T1000 (cell line): ENCODE measurements at regions not wholly inside any gene's neighbourhood (a gene's known extent, or its start where the extent isn't known, plus 50 kb on each side); places are given as distances from the start of the nearest gene placed in this dataset.

Experiments
- DNase-seq: peaks from one replicate; lab custom pipeline; 2025; ENCODE audit warnings: mixed read lengths; lab: John Stamatoyannopoulos, UW

DNA sequence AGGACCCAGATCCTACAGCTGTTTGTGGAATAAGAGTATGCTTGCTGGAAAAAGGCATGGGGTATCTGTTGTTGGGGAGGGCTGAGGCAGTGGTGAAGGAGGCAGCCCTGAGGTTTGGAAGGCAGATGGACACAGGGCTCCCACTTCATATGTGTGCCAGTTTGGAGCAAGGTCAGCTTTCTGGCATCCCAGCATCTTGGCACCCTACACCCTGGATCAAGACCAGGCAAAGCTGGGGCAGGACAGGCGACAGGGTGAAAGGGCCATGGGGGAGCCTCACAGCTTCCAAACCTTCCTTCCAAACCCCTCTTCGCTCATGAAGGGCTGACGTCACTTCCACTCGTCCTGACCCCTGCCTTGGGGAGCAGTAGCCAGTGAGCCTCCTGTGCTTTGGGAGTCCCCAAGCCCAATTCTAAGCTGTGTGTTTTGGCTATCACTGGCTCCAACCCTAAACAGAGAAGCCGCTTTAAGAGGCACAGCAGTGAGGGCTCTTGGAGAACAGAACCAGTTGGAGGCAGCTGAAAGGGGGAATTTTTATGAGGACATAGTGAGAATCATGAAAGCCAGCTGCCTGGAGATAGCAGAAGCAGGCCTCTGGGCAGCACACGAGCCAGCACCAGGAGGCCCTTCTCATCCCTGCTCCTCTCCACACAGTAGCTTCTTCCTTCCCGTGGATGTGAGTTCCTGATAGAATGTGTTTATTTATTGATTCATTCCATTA, 448.6 kb upstream of the CDH4 start:
- DNase-seq = no peak

- no peak for DNase-seq
Measured at GRCh38 chr20:60804240-60804917, 447.7 kb upstream of the CDH4 start.

- DNase-seq = no peak
Measured at GRCh38 chr20:60804918-60805630, 447.0 kb upstream of the CDH4 start.

GRCh38 chr20:60806354-60806753, 445.7 kb upstream of the CDH4 start:
- DNase-seq = no peak

DNA sequence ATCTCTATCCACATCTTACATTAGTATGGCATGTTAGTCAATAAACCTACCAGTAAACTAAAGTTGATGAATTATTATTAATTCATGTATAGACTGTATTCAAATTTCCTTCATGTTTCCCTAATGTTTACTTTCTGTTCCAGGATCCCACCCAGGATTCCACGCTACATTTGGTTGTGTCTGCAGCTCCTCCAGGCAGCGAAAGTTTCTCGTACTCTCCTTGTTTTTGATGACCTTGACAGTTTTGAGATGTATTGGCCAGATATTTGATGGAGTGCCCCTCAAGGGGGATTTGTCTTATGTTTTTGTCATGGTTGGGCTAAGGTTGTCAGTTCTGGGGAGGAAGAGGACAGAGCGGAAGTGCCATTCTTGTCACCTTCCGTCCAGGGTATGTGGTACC, 445.2 kb upstream of the CDH4 start:
- no peak for DNase-seq

DNA sequence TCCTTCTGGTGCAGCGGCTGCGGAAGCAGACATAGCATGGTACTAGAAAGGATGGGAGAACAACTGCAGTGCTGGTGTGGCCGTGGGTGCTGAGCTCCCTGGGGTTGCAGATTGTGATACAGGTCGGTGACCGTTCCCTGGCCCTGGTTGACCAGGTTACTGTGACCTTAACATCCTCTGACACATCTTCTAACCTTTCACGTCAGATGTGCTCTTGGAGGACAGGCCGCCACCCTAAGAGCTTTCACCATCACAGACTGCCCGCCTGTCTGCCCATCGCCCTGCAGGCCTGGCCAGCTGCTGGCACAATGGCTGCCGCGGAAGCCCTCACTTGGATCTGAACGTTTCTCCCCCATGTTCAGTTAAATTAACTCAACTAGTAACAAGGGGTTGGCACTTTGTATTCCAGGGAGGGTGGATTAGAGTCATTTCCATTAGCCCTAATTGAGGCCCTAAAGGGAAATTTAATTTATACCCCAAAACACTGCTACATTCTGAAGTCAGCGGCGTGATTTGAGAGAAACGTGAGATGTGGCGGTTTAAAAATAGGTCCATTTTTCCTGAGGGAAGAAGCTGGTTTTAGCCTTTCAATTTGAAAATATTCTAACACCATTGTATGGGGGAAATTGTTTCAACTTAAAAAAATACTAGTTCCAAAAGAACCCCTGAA, 443.9 kb upstream of the CDH4 start:
- no peak for DNase-seq

- DNase-seq = no peak
Measured at GRCh38 chr20:60808701-60809100, 443.4 kb upstream of the CDH4 start.

DNA sequence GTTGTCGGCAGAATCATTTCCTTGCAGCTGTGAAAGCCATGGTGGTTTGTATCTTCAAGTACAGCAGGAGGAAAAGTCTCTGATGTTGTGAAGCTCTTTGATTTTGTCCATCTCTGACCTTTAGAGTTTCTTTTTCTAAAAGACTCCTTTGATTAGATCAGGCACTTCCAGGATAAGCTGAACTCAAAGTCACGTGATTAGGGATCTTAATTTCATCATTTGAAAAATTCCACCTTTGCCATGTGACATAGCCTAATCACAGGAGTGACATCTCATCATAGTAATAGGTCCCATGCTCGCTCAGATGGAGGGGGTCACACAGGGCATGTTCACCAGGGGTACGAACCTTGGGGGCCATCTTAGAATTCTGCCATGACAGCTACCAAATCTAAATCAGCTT, 441.5 kb upstream of the CDH4 start:
- DNase-seq = no peak

DNA sequence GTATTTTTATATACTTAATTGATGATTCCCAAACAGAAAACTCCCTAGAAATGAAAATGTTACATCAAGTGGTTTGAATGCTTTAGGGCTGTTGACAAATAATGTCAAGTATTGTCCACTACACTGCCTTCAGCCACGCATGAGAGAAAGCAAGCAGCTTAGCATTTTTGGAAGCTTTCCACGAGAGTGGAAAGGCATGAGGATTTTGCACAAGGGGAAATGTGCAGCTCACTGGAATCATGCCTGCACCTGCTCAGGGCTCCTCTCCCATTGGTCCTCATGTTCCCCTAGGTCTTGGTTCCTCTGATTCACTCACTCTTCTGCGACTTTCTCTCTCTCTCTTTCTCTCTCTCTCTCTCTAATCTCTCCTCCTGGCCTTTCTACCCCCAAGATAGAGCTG, 439.5 kb upstream of the CDH4 start:
- DNase-seq = no peak

- no peak for DNase-seq
Measured at GRCh38 chr20:60813066-60813465, 439.0 kb upstream of the CDH4 start.

- no peak for DNase-seq
Measured at GRCh38 chr20:60815656-60816055, 436.4 kb upstream of the CDH4 start.

- no peak for DNase-seq
Measured at GRCh38 chr20:60816901-60817300, 435.2 kb upstream of the CDH4 start.

- no peak for DNase-seq
Measured at GRCh38 chr20:60817891-60818290, 434.2 kb upstream of the CDH4 start.

DNA sequence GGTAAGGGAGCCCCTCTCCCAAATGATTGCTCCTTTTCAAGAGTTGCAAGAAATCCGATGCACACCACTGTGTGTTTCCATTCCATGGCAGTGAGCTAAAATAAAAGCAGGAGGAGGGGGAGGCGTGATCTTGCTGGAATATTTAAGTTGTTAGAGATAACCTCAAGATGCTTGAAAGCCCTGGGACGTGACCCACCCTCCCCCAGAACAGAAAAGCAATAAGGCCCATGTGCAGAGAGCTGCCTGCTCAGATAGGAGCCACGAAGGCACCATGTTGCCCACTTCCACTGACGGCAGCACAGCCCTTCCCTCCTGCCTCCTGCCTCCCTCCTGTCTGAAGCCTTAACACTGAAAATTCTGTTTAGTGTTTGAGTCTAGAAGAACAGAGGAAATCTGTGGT, 432.6 kb upstream of the CDH4 start:
- DNase-seq = no peak

GRCh38 chr20:60820149-60820548, 431.9 kb upstream of the CDH4 start:
- no peak for DNase-seq

DNA sequence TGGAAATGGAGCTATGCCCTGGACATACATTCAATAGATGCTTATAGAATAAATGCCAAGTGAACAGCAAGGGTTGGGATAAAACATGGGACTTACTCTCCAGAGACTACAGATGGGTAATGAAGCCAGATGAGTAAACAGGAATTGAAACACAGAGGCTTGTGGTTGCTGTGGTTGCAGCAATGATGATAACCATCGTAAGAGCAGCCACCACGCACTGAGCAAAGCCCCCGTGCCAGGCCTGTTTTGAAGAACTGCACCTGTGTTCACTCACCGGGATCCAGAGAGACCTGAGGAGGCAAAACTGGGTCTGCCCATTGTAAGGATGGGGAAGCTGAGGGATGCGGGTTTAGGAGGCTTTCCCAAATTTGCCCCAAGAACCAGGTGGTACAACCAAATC, 431.1 kb upstream of the CDH4 start:
- DNase-seq = no peak

DNA sequence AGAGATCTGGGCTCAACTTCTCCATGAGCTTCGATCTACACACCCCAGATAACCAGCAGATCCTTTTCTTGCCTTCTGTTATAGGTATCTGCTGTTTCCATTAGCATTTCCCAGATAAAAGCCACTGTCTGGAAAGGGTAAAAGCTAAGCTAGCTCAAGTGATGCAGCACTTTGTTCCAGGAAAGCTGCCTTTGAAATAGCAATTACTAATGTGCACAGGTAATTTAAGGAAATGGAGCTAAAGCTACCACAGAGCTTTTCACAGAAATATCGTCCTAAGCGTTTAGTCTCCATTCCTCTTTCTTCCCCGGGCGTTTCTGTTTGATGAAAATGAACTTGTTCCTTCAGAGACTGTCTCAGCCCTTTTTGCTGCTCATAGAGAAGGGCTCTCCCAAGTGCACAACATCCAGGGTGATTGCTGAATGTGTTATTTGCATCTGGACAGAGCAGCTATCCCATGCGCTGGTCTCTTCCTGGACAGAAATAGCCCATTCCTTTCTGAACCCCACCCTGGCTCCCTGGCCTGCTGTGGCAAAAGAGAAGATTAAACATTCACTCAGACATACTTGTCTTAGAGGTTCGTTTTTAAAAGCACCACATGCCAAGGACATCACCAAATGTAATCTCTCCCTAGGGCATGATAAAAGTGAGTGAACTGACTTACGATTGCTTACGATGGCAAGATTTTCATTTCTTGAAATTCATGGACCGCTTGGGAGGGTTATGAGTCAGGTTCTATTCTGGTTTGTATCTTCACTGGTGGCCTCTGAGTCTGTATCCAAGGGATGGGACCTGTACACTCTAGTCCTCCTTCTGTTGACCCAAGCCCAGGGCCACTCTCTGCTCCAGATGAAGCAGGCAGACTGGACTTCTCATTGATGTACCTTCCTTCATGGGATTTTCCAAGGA, 429.1 kb upstream of the CDH4 start:
- DNase-seq = no peak

- no peak for DNase-seq
Measured at GRCh38 chr20:60835876-60836275, 416.2 kb upstream of the CDH4 start.

DNA sequence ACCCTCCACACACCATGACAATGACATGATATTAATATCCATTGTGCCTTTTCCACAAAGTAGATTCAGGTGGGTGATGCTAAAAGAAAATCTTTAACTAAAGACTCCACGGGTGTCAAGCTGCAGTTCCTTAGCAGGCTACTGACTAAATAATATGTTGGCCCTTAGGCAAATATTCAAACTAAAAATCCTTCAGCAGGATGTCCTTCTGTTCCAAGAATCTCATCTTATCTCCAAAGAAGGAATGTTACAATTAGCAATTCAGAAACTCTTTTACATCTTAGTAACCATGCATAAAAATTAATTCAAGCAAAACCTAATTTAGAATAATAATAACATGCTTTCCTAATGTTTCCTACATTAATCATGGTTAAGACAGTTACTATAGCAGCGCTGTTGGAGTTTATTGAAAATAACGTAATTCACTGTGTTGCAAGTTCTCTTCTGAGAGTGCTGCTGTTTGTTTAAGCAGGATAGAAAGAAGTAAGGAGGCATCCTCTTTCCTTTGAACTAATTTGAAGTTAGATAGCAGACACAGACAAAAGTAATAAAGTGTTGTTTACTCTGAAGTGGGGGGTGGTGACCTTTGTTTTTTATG, 414.8 kb upstream of the CDH4 start:
- no peak for DNase-seq

DNA sequence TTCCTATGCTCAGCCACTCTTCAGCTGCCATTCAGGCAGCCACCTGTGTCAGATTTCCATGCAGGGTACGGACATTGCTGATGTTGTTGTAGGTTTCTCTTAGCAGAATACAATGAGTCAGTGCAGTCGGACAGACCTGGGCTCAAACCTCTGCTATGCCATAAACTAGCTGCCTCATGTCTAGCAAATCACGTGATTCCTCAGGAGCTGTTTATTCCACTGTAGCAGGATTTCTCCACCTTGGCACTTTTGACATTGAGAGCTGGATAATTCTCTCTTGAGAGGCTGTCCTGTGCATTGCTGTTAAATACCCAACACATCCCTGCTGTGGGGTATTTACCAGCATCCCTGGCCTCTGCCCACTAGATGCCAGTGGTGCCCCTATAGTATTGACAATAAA, 413.8 kb upstream of the CDH4 start:
- no peak for DNase-seq

DNA sequence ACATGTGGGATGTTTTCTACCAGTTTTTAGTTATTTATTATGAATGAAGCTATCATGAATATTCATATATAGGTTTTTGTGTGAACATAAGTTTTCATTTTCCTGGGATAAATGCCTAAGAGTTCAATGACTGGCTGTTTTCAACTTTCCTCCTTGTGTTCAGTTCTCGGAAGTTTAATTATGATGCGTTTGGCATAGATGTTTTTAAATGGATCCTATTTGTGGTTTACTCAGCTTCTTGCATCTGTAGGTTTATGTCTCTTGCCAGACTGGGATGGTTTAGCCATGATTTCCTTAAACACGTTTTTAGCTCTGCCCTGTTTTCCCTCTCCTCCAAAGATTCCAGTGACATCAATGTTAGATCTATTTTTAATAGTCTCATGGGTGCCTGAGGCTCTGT, 411.1 kb upstream of the CDH4 start:
- no peak for DNase-seq
